HG03060 (cell line): ENCODE measurements at regions not wholly inside any gene's neighbourhood (a gene's known extent, or its start where the extent isn't known, plus 50 kb on each side); places are given as distances from the start of the nearest gene placed in this dataset.
"Not testable (repeated sequence)": the region's sequence is repeated elsewhere in the genome, so short reads cannot be mapped to it uniquely, and the experiment has no call there.

Experiments used
- ATAC-seq: cut with Tn5 transposase; IDR thresholded peaks from one replicate; pipeline ENCODE4 v1.9.1; 2021; ENCODE audit warnings: low read depth, moderate number of reproducible peaks; ENCODE audit not compliant: unreplicated experiment

- ATAC-seq: no peak
Measured at GRCh38 chr2:64792300-64792699, 138.6 kb upstream of the SERTAD2 start.

- ATAC-seq: no peak
Measured at GRCh38 chr2:64792995-64793639, 139.4 kb upstream of the SERTAD2 start.

GRCh38 chr2:64793701-64794100 lies 140.0 kb upstream of the SERTAD2 start:
- no peak for ATAC-seq

GRCh38 chr2:64794426-64794995 lies 140.8 kb upstream of the SERTAD2 start:
- no peak for ATAC-seq

GRCh38 chr2:64795024-64795592 lies 141.4 kb upstream of the SERTAD2 start:
- ATAC-seq: no peak

GRCh38 chr2:64796926-64797325 lies 143.2 kb upstream of the SERTAD2 start:
- no peak for ATAC-seq

- ATAC-seq: no peak
Measured at GRCh38 chr2:64797881-64798575, 144.3 kb upstream of the SERTAD2 start.

GRCh38 chr2:64799592-64800252 lies 146.0 kb upstream of the SERTAD2 start:
- no peak for ATAC-seq

GRCh38 chr2:64803776-64804175 lies 150.1 kb upstream of the SERTAD2 start:
- ATAC-seq: no peak

GRCh38 chr2:64804651-64805050 lies 150.9 kb upstream of the SERTAD2 start:
- no peak for ATAC-seq

- peak; percentile 62 for ATAC-seq
Measured at GRCh38 chr2:64807417-64807816, 153.7 kb upstream of the SERTAD2 start.

GRCh38 chr2:64808092-64808491 lies 154.4 kb upstream of the SERTAD2 start:
- no peak for ATAC-seq

GRCh38 chr2:64808754-64809153 lies 155.0 kb upstream of the SERTAD2 start:
- ATAC-seq: no peak

- no peak for ATAC-seq
Measured at GRCh38 chr2:64809216-64809615, 155.5 kb upstream of the SERTAD2 start.

- ATAC-seq: no peak
Measured at GRCh38 chr2:64812285-64812684, 158.6 kb upstream of the SERTAD2 start.

- no peak for ATAC-seq
Measured at GRCh38 chr2:64814007-64814406, 160.3 kb upstream of the SERTAD2 start.

GRCh38 chr2:64816526-64816925 lies 162.8 kb upstream of the SERTAD2 start:
- not testable (repeated sequence) for ATAC-seq

GRCh38 chr2:64817453-64817852 lies 163.7 kb upstream of the SERTAD2 start:
- no peak for ATAC-seq

- ATAC-seq: no peak
Measured at GRCh38 chr2:64818664-64819060, 164.9 kb upstream of the SERTAD2 start.

- no peak for ATAC-seq
Measured at GRCh38 chr2:64819361-64819760, 165.6 kb upstream of the SERTAD2 start.
